Neural progenitor cell (in vitro differentiated cells): ENCODE measurements at regions not wholly inside any gene's neighbourhood (a gene's known extent, or its start where the extent isn't known, plus 50 kb on each side); places are given as distances from the start of the nearest gene placed in this dataset.

Experiments used
- EZH2 ChIP-seq: fragments of 200-600 bp; sonication (generic); IDR thresholded peaks from 2 replicates; pipeline ENCODE4 v1.6.1; 2017; ENCODE audit warnings: antibody characterized with exemption, mild to moderate bottlenecking, moderate library complexity
- TF ChIP-seq, protein P1 (sequence below): fragments of 200-600 bp; sonication (generic); IDR thresholded peaks from 2 replicates; pipeline ENCODE4 v1.5.1; 2017; ENCODE audit warnings: antibody characterized with exemption, mild to moderate bottlenecking

DNA sequence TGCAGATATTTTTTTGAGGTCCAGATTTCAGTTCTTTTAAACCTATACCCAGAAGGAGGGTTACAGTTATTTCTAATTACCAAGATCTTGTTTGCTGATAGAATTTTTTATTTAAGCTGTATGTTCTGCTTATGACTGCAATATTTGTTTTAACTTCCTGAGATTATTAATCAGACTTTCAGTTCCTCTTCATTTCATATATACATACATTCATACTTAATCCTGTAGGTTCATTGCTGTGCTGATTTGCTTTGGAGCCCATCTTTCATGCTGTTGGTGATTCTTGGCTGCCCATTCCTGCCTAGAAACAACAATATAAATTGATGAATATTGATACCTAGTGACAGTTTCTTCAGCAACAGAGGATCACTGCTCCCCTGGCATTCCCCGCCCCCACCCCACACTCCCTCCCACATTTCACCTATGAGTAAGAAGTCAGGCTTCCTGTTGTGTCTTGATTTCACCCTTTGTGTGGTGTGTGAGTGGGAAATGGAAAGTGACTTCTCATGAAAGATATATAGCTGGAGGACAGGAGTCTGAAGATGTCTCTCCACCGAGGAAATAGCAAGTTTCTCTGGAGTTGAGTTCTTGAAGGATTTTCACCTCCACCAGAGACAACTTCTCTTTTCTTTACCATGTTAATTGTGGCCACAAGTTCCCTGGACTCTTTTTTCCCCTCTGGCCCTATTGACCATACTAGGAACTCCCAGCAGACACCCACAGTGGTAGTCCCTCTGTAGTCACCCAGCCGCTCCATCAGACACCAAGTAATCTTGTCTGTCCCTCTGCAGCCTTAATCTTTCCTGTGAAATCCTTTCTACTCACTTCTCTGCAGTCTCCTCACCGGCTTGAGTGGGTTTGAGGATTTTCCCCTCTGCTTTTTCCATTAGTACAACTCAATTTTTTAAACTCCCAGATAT, 118.4 kb downstream of the ASB9 start:
- TF ChIP-seq, protein P1, sequence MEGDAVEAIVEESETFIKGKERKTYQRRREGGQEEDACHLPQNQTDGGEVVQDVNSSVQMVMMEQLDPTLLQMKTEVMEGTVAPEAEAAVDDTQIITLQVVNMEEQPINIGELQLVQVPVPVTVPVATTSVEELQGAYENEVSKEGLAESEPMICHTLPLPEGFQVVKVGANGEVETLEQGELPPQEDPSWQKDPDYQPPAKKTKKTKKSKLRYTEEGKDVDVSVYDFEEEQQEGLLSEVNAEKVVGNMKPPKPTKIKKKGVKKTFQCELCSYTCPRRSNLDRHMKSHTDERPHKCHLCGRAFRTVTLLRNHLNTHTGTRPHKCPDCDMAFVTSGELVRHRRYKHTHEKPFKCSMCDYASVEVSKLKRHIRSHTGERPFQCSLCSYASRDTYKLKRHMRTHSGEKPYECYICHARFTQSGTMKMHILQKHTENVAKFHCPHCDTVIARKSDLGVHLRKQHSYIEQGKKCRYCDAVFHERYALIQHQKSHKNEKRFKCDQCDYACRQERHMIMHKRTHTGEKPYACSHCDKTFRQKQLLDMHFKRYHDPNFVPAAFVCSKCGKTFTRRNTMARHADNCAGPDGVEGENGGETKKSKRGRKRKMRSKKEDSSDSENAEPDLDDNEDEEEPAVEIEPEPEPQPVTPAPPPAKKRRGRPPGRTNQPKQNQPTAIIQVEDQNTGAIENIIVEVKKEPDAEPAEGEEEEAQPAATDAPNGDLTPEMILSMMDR, result no peak
- TF ChIP-seq EZH2, result no peak
